ENCODE measurements at regions not wholly inside any gene's neighbourhood (a gene's known extent, or its start where the extent isn't known, plus 50 kb on each side); places are given as distances from the start of the nearest gene placed in this dataset.

GRCh38 chr9:23594421-23594820 is 231.6 kb downstream of the ELAVL2 start:
- no peak for TF ChIP-seq ZNF140 (tag by site-specific recombination; IDR thresholded peaks at IDR 0.05)
- TF ChIP-seq, protein P1, sequence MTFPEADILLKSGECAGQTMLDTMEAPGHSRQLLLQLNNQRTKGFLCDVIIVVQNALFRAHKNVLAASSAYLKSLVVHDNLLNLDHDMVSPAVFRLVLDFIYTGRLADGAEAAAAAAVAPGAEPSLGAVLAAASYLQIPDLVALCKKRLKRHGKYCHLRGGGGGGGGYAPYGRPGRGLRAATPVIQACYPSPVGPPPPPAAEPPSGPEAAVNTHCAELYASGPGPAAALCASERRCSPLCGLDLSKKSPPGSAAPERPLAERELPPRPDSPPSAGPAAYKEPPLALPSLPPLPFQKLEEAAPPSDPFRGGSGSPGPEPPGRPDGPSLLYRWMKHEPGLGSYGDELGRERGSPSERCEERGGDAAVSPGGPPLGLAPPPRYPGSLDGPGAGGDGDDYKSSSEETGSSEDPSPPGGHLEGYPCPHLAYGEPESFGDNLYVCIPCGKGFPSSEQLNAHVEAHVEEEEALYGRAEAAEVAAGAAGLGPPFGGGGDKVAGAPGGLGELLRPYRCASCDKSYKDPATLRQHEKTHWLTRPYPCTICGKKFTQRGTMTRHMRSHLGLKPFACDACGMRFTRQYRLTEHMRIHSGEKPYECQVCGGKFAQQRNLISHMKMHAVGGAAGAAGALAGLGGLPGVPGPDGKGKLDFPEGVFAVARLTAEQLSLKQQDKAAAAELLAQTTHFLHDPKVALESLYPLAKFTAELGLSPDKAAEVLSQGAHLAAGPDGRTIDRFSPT (tag by site-specific recombination; IDR thresholded peaks at IDR 0.05), result no peak
- no peak for TF ChIP-seq REST (tag by site-specific recombination; IDR thresholded peaks at IDR 0.05)
- no peak for TF ChIP-seq SETDB1 (IDR thresholded peaks at IDR 0.05; ENCODE audit: insufficient read length, low read length)
- no peak for TF ChIP-seq CTCF (tag by site-specific recombination; IDR thresholded peaks at IDR 0.05)
- no peak for TF ChIP-seq ZNF837 (tag by site-specific recombination; IDR thresholded peaks at IDR 0.05)
